Suprapubic skin (tissue), 3 donors: ENCODE measurements at regions not wholly inside any gene's neighbourhood (a gene's known extent, or its start where the extent isn't known, plus 50 kb on each side); places are given as distances from the start of the nearest gene placed in this dataset.

Source experiments
- POLR2A ChIP-seq, 2 donors: fragments of 450-650 bp; IDR thresholded peaks; one replicate each; pipeline ENCODE4 v1.6.1; 2017; ENCODE audit warnings: antibody characterized with exemption in 2 of 2, mild to moderate bottlenecking in 2 of 2, moderate library complexity in 2 of 2
- TF ChIP-seq, protein P1 (sequence below), 2 donors: fragments of 200-600 bp in 1 of 2; fragments of 450-650 bp in 1 of 2; sonication (generic) in 1 of 2; IDR thresholded peaks; one replicate each; pipeline ENCODE4 v1.5.1; 2016 to 2019; ENCODE audit warnings: antibody characterized with exemption in 2 of 2, mild to moderate bottlenecking in 1 of 2, moderate library complexity in 1 of 2

DNA sequence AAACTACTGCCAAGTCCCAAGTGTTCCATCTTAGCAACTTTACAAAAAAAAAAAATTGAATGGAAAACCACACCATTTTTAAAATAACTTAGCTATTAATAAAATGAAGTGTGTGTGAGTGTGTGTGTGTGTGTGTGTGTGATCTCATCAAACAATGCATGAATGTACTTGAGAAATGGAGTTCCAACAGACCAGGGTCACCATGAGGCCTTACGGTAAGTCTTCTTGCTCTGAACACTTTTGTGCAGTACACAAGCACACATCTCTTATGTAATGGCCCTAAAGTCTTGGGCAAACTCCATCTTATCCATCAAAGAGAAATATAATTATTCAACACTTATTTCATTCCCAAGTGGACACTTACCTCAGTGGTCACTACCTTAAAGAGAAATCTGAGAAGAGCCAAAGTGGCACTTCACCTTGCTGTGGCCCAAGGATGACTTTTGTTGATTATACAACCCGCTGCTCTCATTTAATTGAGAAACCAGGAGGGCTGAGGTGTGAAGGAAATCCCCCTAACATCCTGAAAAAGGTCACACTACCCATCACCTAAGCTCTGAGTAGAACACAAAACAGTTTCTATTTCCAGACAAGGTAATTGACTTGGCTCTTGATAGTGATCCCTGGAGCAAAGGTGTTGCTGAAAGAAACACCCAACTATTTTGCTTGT is 96.5 kb upstream of the PRDX4 start:
- no peak for TF ChIP-seq POLR2A (IDR thresholded peaks at IDR 0.05)
- TF ChIP-seq, protein P1, sequence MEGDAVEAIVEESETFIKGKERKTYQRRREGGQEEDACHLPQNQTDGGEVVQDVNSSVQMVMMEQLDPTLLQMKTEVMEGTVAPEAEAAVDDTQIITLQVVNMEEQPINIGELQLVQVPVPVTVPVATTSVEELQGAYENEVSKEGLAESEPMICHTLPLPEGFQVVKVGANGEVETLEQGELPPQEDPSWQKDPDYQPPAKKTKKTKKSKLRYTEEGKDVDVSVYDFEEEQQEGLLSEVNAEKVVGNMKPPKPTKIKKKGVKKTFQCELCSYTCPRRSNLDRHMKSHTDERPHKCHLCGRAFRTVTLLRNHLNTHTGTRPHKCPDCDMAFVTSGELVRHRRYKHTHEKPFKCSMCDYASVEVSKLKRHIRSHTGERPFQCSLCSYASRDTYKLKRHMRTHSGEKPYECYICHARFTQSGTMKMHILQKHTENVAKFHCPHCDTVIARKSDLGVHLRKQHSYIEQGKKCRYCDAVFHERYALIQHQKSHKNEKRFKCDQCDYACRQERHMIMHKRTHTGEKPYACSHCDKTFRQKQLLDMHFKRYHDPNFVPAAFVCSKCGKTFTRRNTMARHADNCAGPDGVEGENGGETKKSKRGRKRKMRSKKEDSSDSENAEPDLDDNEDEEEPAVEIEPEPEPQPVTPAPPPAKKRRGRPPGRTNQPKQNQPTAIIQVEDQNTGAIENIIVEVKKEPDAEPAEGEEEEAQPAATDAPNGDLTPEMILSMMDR (IDR thresholded peaks at IDR 0.05), result no peak
